SK-N-MC (cell line): ENCODE measurements at regions not wholly inside any gene's neighbourhood (a gene's known extent, or its start where the extent isn't known, plus 50 kb on each side); places are given as distances from the start of the nearest gene placed in this dataset.

Source experiments
- EZH2 ChIP-seq: fragments of 200-600 bp; sonication (generic); IDR thresholded peaks from one replicate; pipeline ENCODE4 v1.6.1; 2017; ENCODE audit warnings: antibody characterized with exemption
- POLR2AphosphoS5 ChIP-seq: IDR thresholded peaks from 2 replicates; pipeline ENCODE4 v1.6.1; 2012; ENCODE audit warnings: mild to moderate bottlenecking, low read depth, low read length, borderline replicate concordance

- no peak for TF ChIP-seq POLR2AphosphoS5
- no peak for TF ChIP-seq EZH2
Observed at GRCh38 chr6:68447112-68447511, 188.0 kb upstream of the ADGRB3 start.
